Right atrium auricular region (tissue), 2 donors: ENCODE measurements at regions not wholly inside any gene's neighbourhood (a gene's known extent, or its start where the extent isn't known, plus 50 kb on each side); places are given as distances from the start of the nearest gene placed in this dataset.

Experiments used
- DNase-seq: peaks from one replicate; pipeline ENCODE4 v3.0.0-alpha.2; 2019; ENCODE audit warnings: low spot score
- H3K27ac ChIP-seq, 2 donors: fragments of 200-600 bp; sonication (generic); 1 replicate in 1 of 2; 2 replicates in 1 of 2; pipeline ENCODE4 v1.5.1; 2016 to 2019
- H3K27me3 ChIP-seq, 2 donors: fragments of 200-600 bp; sonication (generic); one replicate each; pipeline versions ENCODE4 v1.5.1 to v1.6.0; 2017 to 2019
- H3K36me3 ChIP-seq: fragments of 200-600 bp; sonication (generic); one replicate; pipeline ENCODE4 v1.5.1; 2016
- H3K4me1 ChIP-seq, 2 donors: fragments of 200-600 bp; sonication (generic); one replicate each; pipeline versions ENCODE4 v1.5.1 to v1.6.0; 2017 to 2019
- H3K4me3 ChIP-seq, 2 donors: fragments of 200-600 bp; sonication (generic); 1 replicate in 1 of 2; 2 replicates in 1 of 2; pipeline ENCODE4 v1.5.1; 2017 to 2019; ENCODE audit warnings: mild to moderate bottlenecking in 1 of 2, moderate library complexity in 1 of 2
- H3K9me3 ChIP-seq, 2 donors: fragments of 200-600 bp; sonication (generic); one replicate each; pipeline ENCODE4 v1.5.1; 2019
- TF ChIP-seq, protein P1 (sequence below), 2 donors: fragments of 200-600 bp; sonication (generic); IDR thresholded peaks; one replicate each; pipeline ENCODE4 v1.5.1; 2019; ENCODE audit warnings: antibody characterized with exemption in 2 of 2

DNA sequence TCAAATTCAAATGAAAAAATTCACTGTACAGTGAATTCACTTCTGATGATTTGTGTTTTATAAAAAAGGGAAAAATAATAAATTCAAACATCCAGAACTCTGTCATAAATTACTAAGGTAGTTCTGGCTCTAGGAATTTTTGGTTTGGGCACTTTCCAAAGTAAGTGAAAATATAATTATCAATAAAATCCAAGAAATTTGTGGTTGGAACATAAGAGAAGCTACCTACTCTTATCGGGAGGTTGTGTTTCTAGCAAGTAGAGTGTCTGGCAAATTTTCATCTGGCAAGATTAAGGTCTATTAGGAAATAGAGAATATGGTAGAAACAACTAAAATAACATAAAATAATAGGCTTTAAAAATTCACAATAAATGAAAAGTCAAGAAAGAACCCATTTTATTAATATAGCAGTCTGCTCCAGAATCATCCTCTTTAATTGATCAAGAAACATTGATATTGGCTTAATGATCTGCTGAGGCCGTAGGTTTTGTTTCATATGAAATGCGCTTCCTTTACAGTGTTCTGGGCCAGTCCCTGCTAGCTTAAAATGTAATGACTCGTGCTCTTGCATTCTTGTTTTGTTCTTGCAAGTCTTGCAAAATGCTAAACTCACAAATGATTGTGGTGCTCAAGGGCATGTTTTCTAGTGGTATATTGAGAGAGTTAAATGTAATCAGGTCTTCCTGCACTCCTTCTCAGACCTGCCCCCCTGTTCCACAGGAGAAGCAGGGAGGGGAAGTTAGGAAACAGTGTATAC lies 331.4 kb downstream of the RAPGEF2 start:
- H3K4me1 ChIP-seq, result peaks cover 0 to 3% of the 10 kb centered on the region in 2 donors
- H3K36me3 ChIP-seq, result no peaks in the 10 kb centered on the region
- TF ChIP-seq, protein P1, sequence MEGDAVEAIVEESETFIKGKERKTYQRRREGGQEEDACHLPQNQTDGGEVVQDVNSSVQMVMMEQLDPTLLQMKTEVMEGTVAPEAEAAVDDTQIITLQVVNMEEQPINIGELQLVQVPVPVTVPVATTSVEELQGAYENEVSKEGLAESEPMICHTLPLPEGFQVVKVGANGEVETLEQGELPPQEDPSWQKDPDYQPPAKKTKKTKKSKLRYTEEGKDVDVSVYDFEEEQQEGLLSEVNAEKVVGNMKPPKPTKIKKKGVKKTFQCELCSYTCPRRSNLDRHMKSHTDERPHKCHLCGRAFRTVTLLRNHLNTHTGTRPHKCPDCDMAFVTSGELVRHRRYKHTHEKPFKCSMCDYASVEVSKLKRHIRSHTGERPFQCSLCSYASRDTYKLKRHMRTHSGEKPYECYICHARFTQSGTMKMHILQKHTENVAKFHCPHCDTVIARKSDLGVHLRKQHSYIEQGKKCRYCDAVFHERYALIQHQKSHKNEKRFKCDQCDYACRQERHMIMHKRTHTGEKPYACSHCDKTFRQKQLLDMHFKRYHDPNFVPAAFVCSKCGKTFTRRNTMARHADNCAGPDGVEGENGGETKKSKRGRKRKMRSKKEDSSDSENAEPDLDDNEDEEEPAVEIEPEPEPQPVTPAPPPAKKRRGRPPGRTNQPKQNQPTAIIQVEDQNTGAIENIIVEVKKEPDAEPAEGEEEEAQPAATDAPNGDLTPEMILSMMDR (IDR thresholded peaks at IDR 0.05), result no peak
- DNase-seq, result no peak
- no peaks in the 10 kb centered on the region for H3K9me3 ChIP-seq
- H3K27ac ChIP-seq, result no peak overlapping the region
- H3K27me3 ChIP-seq, result no peaks in the 10 kb centered on the region
- H3K4me3 ChIP-seq, result no peak overlapping the region

DNA sequence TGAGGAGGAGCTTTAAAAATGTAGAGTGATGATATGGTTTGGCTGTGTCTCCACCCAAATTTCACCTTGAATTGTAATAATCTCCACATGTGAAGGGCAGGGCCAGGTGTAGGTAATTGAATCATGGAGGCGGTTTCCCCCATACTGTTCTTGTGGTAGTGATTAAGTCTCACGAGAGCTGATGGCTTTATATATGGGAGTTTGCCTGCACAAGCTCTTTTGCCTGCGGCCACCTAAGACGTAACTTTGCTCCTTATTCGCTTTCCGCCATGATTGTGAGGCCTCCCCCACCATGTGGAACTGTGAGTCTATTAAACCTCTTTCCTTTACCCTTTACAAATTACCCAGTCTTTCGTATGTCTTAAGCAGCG lies 332.0 kb downstream of the RAPGEF2 start:
- Histone ChIP-seq H3K9me3 (no peaks in the 10 kb centered on the region), H3K36me3 (no peaks in the 10 kb centered on the region), H3K4me1 (no peaks in the 10 kb centered on the region), H3K27me3 (no peaks in the 10 kb centered on the region), H3K4me3 (no peak overlapping the region), H3K27ac (no peak overlapping the region)
- TF ChIP-seq, protein P1 (IDR thresholded peaks at IDR 0.05), result no peak
- DNase-seq, result no peak

DNA sequence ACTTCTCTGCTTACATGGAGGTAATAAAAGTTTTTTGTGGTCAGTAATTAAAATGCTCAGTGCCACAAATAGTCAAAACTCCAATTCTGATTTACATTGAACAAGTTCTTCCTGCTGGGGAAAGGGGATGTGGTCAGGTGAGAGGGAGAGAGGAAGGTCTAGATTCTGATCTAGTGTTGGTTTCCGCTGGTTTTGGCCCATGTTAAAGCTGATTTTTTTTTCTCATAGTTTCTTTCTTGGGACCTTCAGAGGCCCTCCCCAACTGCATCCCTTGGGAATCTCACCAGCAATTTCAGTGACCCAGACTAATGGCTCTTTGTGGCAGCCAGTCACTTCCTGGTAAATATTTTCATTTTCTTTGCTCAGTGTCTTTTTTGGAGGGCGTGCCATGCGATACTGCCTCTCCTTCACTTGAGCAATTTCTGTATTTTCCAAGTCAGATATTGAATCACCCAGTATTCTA lies 332.7 kb downstream of the RAPGEF2 start:
- no peak for DNase-seq
- TF ChIP-seq, protein P1 (IDR thresholded peaks at IDR 0.05), result no peak
- Histone ChIP-seq H3K36me3 (no peaks in the 10 kb centered on the region), H3K9me3 (no peaks in the 10 kb centered on the region), H3K4me1 (no peaks in the 10 kb centered on the region), H3K27ac (no peak overlapping the region), H3K4me3 (no peak overlapping the region), H3K27me3 (no peaks in the 10 kb centered on the region)

DNA sequence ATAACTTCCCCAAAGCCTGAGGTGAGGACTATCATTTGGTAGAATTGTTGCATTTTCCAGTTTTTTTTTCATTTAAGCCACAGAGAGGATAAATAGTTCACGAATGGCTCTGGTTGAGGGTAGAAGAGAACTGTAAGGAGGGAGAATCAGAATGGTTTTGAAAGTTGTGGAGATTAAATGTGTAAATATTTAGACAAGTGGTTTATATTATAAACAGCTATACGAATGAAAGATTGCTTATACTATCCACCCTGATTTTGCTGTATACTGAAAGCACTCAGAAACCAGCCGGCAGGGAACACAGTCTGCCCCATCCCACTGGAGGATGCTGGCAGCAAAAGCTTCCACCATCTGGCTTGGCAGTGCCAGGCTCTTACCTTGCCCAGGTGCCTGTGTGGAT lies 341.1 kb downstream of the RAPGEF2 start:
- Histone ChIP-seq H3K27me3 (no peaks in the 10 kb centered on the region), H3K9me3 (no peaks in the 10 kb centered on the region), H3K4me1 (peaks cover 0 to 11% of the 10 kb centered on the region in 2 donors), H3K36me3 (no peaks in the 10 kb centered on the region), H3K4me3 (no peak overlapping the region), H3K27ac (no peak overlapping the region)
- DNase-seq, result no peak
- TF ChIP-seq, protein P1 (IDR thresholded peaks at IDR 0.05), result no peak

DNA sequence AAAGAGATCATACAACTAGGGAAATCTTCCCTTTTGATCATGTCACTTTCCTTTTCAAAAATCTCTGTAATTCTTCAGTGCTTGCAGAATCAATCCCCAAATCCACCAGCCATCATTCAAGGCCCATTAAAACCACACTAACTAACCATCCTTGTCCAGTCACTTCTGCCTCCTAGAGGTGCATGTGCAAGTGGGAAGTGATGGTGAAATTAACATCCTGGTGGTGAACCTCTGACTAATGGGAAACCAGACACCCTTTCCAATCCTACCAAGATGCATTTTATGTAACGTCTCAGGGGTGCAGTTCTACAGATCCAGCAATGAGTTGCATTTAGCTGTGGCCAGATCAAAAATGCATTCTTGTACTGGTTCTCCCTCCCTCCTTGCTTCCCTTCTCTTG lies 341.8 kb downstream of the RAPGEF2 start:
- H3K4me3 ChIP-seq, result no peak overlapping the region
- peaks cover 0 to 11% of the 10 kb centered on the region in 2 donors for H3K4me1 ChIP-seq
- TF ChIP-seq, protein P1 (IDR thresholded peaks at IDR 0.05), result no peak
- no peak for DNase-seq
- no peaks in the 10 kb centered on the region for H3K9me3 ChIP-seq
- no peak overlapping the region for H3K27ac ChIP-seq
- H3K36me3 ChIP-seq, result no peaks in the 10 kb centered on the region
- H3K27me3 ChIP-seq, result no peaks in the 10 kb centered on the region

DNA sequence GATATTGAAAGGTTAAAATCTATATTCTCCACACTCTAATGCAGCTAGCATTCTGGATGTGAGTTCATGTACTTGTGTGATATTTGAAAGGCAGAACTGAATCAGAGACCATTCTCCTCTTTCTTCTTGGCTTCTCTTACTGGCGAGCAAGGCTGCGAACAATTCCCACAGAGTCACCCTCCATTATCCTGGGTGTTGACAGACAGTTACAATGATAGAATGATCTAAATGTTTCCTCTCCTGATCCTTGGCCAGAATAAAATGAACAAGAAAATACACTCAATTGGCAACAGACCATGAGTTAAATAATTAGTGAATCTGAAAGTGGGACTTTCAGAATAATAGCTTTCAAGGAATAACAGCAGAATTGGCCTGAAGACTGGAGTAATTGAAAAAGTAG lies 342.8 kb downstream of the RAPGEF2 start:
- Histone ChIP-seq H3K4me3 (no peak overlapping the region), H3K27ac (peak overlapping the region in 1 of 2 donors; percentile 33), H3K9me3 (no peaks in the 10 kb centered on the region), H3K4me1 (peaks cover 0 to 11% of the 10 kb centered on the region in 2 donors), H3K27me3 (no peaks in the 10 kb centered on the region), H3K36me3 (no peaks in the 10 kb centered on the region)
- TF ChIP-seq, protein P1 (IDR thresholded peaks at IDR 0.05), result no peak
- DNase-seq, result no peak
